GM19035 (cell line): ENCODE measurements at regions not wholly inside any gene's neighbourhood (a gene's known extent, or its start where the extent isn't known, plus 50 kb on each side); places are given as distances from the start of the nearest gene placed in this dataset.
"Not testable (repeated sequence)": the region's sequence is repeated elsewhere in the genome, so short reads cannot be mapped to it uniquely, and the experiment has no call there.

Experiments used
- ATAC-seq: cut with Tn5 transposase; IDR thresholded peaks from one replicate; pipeline ENCODE4 v1.9.1; 2021; ENCODE audit not compliant: unreplicated experiment

GRCh38 chr10:2924431-2924830 lies 142.9 kb upstream of the PFKP start:
- ATAC-seq = no peak

GRCh38 chr10:2921956-2922680 lies 145.2 kb upstream of the PFKP start:
- no peak for ATAC-seq

GRCh38 chr10:2920637-2921036 lies 146.7 kb upstream of the PFKP start:
- no peak for ATAC-seq

GRCh38 chr10:2920168-2920567 lies 147.2 kb upstream of the PFKP start:
- ATAC-seq = no peak

- ATAC-seq = no peak
Observed at GRCh38 chr10:2919016-2919415, 148.3 kb upstream of the PFKP start.

- no peak for ATAC-seq
Observed at GRCh38 chr10:2918489-2918888, 148.9 kb upstream of the PFKP start.

- no peak for ATAC-seq
Observed at GRCh38 chr10:2917926-2918325, 149.4 kb upstream of the PFKP start.

- ATAC-seq = no peak
Observed at GRCh38 chr10:2915412-2915811, 151.9 kb upstream of the PFKP start.

- no peak for ATAC-seq
Observed at GRCh38 chr10:2914741-2915140, 152.6 kb upstream of the PFKP start.

- no peak for ATAC-seq
Observed at GRCh38 chr10:2913474-2913873, 153.9 kb upstream of the PFKP start.

- no peak for ATAC-seq
Observed at GRCh38 chr10:2910656-2911055, 156.7 kb upstream of the PFKP start.

- no peak for ATAC-seq
Observed at GRCh38 chr10:2909921-2910320, 157.4 kb upstream of the PFKP start.

GRCh38 chr10:2908851-2909630 lies 158.3 kb upstream of the PFKP start:
- no peak for ATAC-seq

- no peak for ATAC-seq
Observed at GRCh38 chr10:2906974-2907373, 160.4 kb upstream of the PFKP start.

- ATAC-seq = no peak
Observed at GRCh38 chr10:2905851-2906250, 161.5 kb upstream of the PFKP start.

GRCh38 chr10:2900530-2900929 lies 166.8 kb upstream of the PFKP start:
- no peak for ATAC-seq

GRCh38 chr10:2899246-2899951 lies 167.9 kb upstream of the PFKP start:
- no peak for ATAC-seq

- no peak for ATAC-seq
Observed at GRCh38 chr10:2898509-2898860, 168.9 kb upstream of the PFKP start.

GRCh38 chr10:2897619-2898508 lies 169.5 kb upstream of the PFKP start:
- no peak for ATAC-seq

GRCh38 chr10:2896334-2896733 lies 171.0 kb upstream of the PFKP start:
- ATAC-seq = not testable (repeated sequence)

GRCh38 chr10:2895594-2896196 lies 171.7 kb upstream of the PFKP start:
- ATAC-seq = no peak
